AG09319 (cell line): ENCODE measurements at regions not wholly inside any gene's neighbourhood (a gene's known extent, or its start where the extent isn't known, plus 50 kb on each side); places are given as distances from the start of the nearest gene placed in this dataset.

Source experiments
- DNase-seq: peaks from one replicate; pipeline ENCODE4 v3.0.0-alpha.2; 2010; ENCODE audit warnings: low read depth; ENCODE audit errors: extremely low read depth
- TF ChIP-seq, protein P1 (sequence below): IDR thresholded peaks from 2 replicates; pipeline ENCODE4 v1.5.1; 2011; ENCODE audit warnings: low read depth, mild to moderate bottlenecking, inconsistent platforms, low read length, moderate library complexity

DNA sequence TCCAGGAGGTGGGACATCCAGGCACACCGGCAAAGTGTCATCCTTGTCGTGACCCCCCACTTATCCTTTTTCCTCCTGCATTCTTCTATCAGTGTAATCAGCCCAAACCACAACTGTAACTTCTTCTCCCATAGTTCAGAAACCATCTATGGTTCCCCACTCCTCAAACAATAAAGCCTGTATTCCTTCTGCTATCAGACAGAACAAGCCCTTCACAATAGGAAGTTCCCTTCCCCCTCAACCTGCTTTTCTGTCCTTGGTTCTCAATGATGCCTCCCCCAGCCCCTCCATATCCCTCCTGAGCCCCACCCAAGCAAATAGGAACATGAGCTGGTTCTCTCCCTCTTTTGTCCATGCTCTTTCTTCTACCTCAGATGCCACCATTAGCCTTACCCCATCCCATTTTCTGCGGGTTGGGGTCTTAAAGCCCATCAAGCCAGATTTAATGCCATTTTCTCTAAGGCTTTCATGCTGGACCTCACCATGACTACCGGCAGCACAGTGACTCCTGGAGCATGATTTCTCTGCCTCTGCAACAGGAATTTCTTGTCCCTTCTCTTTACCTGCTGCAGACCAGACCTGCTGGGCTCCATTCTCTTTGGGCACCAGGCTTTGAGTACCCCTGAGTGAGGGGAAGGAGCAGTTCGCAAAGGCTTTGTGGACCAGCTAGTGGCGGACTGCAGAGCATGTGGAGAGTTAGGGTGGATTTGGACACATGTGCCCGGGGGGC, 92.8 kb upstream of the PAX2 start:
- TF ChIP-seq, protein P1, sequence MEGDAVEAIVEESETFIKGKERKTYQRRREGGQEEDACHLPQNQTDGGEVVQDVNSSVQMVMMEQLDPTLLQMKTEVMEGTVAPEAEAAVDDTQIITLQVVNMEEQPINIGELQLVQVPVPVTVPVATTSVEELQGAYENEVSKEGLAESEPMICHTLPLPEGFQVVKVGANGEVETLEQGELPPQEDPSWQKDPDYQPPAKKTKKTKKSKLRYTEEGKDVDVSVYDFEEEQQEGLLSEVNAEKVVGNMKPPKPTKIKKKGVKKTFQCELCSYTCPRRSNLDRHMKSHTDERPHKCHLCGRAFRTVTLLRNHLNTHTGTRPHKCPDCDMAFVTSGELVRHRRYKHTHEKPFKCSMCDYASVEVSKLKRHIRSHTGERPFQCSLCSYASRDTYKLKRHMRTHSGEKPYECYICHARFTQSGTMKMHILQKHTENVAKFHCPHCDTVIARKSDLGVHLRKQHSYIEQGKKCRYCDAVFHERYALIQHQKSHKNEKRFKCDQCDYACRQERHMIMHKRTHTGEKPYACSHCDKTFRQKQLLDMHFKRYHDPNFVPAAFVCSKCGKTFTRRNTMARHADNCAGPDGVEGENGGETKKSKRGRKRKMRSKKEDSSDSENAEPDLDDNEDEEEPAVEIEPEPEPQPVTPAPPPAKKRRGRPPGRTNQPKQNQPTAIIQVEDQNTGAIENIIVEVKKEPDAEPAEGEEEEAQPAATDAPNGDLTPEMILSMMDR, result no peak
- no peak for DNase-seq

DNA sequence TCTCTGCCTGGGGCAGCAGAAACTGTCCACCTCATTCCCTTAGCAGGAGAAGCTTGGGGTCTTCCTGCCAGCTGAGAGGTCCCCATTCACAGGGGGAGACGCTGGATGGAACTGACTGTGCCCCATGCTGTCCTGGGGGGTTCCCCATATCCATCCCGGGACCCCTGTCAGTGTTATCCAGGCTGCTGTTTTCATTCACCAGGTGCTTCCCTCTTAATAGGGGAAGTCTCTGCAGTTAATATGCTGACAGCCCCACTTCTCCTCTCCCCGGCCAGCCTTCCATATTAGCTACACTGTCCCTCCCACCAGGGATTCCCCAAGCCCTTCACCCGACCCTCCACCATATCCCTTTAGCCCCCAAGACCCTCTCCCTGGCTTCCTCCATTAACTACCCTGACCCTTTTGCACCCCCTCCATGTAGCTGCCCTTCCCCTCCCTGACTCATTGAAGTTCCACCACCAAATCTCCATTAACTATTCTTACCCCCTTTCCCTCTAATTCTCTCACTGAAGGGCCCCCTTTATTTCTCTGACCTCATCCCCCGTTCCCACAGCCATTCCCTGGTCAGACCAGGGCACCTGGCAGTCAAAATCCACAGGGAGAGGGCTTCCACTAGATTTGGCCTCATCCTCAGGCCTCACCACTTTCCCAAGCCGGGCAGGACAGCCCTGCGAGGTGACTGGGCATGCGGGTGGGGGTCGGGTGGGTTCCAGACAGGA, 92.0 kb upstream of the PAX2 start:
- DNase-seq, result no peak
- TF ChIP-seq, protein P1, result no peak

DNA sequence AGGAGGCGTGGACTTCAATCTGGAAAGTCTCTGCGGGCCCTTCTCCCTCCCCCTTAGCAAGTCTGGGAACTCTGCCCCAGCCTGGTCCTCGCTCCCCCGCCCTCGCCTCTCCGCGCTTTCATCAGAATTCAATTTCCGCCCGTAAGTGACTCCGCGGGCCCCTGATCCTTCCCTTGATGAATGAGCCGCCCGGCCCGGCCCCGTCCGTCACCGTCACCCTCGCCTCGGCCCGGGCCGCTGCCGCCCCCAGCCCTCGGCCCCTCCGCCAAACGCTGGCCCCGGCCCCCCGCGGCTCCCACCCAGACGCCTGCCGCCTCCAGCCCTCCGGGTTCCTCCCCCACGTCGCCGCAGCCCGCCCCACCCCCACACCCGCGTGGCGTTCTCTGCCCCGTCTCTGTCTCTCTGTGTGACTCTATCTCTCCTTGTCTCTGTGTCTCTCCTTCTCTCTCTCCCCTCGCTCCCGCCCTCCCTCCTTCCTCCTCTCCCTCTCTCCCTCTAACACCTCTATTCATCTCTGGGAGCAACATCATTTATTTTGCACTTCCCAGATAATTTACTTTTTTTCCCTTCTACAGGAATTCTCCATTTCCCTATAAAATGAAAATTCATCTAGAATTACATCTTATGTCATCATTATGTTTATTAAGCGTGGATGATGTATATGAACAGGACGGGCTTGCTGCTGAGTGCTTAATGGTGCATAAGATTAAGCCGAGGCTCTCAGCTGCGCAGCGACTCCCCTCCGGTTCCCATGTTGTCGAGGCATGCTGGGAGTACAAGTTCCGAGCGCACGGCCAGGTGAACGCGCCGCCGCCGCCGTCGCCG, 91.2 kb upstream of the PAX2 start:
- DNase-seq, result no peak
- TF ChIP-seq, protein P1, result no peak

DNA sequence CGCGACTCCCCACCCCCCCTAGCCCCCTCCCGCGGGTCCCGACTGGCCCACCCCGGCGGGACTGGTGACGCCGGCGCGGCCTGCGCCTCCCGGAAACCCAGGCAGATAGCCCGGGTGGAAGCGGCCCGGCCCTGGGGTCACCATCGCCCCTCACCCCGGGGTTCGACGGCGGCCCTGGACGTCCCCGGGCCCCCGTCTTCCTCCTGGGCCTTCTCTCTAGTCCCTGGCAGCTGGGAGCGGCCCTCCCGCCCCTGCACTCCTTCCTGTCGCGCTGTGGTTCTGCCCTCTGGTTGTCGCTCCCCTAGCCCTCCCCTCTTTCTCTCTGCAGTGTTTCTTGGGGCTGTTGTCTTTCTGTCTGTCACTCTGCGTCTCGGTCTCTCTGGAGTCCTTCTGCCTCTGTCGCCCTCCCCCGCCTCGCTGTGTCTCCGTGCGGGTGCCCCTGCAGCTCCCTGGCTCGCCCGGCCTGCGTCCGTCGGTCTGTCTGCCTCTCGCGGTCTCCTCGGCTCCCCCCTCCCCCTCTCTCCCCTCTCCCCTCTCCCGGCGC, 90.5 kb upstream of the PAX2 start:
- no peak for DNase-seq
- TF ChIP-seq, protein P1, result no peak

DNA sequence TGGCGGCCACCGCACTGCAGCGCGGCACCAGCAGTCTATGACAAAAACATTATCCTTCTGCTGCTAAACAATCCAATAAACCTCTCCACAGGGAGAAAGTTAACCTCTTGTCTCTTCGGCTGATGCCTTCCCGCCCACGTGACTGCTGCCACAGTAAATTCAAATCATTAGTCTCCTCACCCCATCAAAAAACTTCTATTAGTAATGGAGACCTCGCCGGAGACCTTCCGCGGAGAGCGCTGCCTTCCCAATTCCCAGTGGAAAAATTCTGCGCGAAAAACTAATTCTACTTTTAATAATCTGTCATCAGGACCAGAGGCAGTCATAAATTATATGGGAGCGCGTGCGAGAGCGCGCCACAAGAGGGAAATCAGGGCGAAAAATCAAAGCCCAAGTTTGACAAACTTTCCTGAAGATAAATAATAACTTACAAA, 90.0 kb upstream of the PAX2 start:
- TF ChIP-seq, protein P1, result no peak
- no peak for DNase-seq

DNA sequence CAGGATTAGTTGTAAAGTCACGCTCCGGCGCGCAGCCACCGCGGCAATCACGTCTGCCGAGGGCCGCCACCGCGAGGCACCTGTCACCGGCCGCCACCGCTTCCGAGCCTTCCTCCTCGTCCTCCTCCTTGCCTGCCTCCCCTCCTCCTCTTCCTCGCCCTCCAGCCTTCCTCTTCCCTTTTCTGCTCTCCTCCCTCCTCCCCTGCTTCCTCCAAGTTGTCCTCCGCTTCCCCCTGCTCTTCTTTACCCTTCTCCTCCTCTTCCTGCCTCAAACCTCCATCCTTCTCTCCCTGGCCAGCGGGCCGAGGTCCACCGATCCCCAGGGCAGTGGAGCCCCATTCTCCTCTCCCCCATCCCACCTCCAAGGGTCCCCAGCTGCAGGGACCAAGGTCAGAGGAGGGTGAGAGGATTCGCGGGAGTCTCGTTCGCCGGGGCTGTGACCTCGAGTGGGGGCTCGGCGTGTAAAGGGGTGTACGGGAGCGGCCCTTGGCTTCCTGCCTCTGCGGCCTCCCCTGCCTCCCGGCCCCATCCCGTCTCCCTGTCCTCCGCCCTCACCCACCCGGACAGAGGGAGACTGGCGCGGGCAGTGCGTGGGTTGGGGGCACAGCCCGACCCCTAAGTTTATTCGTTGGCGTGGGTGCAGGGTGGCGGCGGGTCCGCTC, 89.5 kb upstream of the PAX2 start:
- DNase-seq, result no peak
- TF ChIP-seq, protein P1, result no peak
